Skeletal muscle cell (primary cell): ENCODE measurements at regions not wholly inside any gene's neighbourhood (a gene's known extent, or its start where the extent isn't known, plus 50 kb on each side); places are given as distances from the start of the nearest gene placed in this dataset.
A peak's percentile ranks its signal among the peaks of the same experiment; 100 is the strongest.
"Not testable (repeated sequence)": the region's sequence is repeated elsewhere in the genome, so short reads cannot be mapped to it uniquely, and the experiment has no call there.

Experiments
- DNase-seq: peaks from one replicate; pipeline ENCODE4 v3.0.0-alpha.2; 2010; ENCODE audit warnings: low read depth
- H3K4me3 ChIP-seq: 2 replicates; pipeline ENCODE4 v1.5.1; 2011; ENCODE audit warnings: low read depth, mild to moderate bottlenecking, control low read depth, low read length, moderate library complexity

DNA sequence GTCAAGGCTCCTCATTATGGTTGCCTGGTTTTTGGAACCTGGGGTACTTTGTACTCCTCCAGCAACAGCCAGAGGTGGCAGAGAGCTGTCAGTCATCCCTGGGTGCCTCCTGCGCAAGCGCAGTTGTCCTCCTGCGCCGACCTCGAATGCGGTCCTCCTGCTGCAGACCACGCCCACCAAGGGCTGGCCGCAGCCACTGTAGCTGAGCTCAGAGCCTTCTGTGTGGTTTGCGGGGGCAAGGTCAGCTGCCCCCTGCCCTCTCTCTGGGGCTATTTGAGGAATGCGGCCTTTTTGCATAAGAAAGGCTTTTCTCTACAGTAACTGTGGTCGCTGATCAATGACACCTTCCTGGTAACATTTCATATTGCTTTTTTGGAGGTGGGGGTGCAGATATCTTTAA, 131.3 kb upstream of the SNRPN start:
- DNase-seq, result no peak
- H3K4me3 ChIP-seq, result no peak overlapping the region

DNA sequence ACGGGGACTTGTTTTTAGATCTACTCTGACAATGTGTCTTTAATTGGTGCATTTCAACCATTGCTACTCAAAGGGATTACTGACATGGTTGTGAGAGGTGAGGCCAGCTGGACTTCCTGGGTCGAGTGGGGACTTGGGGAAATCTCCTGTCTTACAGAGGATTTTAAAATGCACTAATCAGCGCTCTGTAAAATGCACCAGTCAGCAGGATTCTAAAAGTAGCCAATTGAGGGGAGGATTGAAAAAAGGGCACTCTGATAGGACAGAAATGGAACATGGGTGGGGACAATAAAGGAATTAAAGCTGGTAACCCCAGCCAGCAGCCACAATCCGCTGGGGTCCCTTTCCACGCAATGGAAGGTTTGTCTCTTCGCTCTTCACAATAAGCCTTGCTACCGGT, 122.5 kb upstream of the SNRPN start:
- no peak overlapping the region for H3K4me3 ChIP-seq
- no peak for DNase-seq

DNA sequence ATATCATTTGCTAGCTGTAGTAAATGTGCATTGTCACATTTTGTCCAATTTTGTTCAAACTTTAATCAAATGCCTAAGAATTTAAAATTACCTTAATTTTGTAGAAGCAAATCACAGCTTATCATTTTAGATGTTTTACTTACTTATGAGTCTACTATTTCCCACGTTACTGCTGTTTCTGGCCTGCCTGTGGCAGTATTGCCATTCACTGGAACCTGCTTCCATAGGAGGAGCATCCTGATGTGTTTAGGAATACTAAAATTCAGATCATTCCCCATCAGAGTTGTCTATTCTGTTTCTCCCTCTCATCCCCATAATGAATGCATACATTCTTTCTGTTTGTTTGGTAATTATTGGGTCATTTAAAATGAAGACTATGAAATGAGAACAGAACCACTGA, 119.5 kb upstream of the SNRPN start:
- DNase-seq, result no peak

DNA sequence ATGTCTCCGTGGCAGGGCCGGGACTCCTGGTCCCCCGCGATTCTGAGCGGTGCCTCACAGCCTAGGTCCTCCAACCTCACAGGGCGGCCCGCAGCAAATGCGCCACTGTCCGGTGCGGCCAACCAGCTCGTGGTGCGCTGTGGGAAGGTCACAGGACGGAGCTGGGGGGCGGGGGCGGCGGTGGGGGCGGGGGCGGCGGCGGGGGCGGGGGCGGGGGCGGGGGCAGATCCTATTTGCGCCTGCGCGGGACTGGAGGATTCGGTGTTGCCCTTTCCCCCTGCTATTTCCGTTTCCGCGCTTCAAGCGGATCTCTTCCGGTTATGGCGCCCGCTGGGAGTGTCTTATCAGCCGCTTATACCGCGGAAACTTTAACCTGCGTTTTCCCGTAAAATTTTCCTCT, 106.7 kb upstream of the SNRPN start:
- no peak for DNase-seq

More for the DNA sequence above, 119.5 kb upstream of the SNRPN start:
- no peak overlapping the region for H3K4me3 ChIP-seq

DNA sequence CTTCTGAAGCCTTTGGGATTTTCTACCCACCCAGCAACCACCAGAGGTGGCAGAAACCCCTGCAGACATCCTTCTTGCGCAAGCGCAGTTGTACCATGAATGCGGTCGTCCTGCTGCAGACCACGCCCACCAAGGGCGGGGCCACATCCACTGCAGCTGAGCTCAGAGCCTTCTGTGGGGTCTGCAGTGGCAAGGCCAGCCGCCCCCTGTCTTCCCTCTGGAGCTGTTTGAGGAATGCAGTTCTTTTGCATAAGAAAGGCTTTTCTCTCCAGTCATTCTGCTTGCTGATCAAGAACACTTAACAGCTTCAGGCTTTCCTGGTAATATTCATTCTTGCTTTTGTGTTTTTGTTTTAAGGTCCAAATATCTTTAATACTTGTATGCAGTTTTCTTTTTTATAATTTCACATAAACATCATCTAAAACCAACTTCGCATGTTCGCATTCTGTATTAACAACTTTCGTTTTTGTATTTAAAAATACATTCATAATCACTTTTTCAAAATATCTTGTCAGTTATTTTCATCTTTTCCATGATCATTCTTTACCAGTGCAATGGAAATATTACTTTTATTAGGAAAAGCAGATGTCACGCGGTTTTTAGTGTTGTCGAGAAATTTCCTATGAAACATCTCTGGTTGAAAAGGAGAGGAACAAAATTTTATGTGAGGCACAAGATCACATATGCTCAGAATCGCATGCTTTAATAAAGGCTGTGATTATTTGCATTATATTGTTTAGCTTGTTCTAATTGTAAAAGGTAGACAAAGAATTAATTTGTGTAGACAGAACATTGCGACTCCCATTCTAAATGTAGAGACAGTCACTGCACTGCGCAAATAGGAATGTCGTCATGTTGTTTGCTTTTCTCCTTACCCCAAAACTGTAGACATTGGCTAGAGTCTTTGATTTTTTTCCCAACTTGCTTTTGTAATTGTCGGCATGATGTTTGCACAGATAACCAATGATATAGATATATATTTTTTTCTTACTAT, 98.1 kb upstream of the SNRPN start:
- no peak for DNase-seq
- no peak overlapping the region for H3K4me3 ChIP-seq

More for the DNA sequence above, 106.7 kb upstream of the SNRPN start:
- H3K4me3 ChIP-seq, result peak overlapping the region; percentile 35

DNA sequence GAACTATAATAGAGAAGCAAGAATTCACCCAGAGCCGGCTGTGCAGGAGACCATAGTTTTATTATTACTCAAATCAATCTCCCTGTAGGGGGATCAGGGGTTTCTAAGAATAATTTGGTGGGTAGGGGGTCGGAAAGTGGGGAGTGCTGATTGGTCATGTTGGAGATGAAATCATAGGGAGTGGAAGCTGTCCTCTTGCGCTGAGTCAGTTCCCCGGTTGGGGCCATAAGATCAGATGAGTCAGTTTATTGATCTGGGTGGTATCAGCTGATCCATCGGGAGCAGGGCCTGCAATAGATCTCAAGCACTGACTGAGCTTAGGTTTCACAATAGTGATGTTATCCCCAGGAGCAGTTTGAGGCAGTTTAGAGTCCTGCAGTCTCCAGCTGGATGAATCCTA, 97.0 kb upstream of the SNRPN start:
- no peak for DNase-seq
- no peak overlapping the region for H3K4me3 ChIP-seq

DNA sequence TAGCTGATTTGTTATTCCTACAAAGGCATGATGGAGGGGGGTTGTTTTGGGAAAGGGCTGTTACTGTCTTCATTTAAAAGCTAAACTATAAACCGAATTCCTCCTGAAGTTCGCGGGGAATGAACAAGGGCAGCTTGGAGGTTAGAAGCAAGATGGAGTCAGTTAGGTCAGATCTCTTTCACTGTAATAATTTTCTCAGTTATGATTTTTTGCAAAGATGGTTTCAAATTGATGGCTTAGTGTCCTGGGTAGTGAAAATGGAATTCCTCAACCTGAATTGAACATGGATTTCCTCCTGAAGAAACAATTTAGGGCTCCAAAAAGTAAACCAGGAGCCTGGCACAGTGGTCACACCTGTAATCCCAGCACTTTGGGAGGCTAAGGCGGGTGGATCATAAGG, 96.6 kb upstream of the SNRPN start:
- not testable (repeated sequence) for H3K4me3 ChIP-seq, DNase-seq

DNA sequence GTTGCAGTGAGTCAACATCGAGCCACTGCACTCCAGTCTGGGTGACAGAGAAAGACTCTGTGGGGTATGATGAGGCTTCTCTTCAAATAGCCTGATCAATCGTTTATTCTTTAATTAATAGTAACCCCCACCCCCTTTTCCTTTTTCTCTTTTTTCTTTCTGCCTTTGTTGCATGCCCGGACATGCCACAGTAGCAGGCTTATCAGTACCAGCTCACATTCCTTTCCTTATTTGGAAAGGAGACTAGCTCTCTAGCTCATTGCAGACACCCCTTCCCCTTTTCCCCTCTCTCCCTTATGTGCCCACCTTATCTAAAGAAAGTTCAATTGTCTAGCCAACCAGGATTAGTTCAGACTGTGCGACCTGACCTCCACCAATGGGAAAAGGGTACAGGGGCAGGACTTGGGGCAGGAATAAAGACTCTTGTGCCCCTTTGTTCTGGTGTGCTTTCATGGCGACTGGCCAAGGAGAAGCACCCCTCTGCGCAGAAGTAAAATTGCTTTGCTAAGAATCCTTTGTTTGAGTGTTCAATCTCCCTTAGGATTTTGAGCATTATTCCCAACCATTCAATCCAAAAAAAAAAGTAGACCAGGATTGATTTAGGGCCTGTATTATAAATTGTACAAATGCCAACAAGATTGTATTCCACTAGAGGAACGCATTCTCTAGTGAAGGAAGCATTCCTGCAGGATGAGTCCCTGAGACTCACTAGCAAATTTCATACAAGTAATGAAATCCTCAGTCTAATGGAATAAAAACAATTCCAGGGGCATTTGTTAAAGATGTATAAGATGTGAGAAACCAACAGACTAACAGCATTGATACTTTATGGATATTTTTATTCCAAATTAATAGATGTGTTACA, 95.8 kb upstream of the SNRPN start:
- no peak for DNase-seq

DNA sequence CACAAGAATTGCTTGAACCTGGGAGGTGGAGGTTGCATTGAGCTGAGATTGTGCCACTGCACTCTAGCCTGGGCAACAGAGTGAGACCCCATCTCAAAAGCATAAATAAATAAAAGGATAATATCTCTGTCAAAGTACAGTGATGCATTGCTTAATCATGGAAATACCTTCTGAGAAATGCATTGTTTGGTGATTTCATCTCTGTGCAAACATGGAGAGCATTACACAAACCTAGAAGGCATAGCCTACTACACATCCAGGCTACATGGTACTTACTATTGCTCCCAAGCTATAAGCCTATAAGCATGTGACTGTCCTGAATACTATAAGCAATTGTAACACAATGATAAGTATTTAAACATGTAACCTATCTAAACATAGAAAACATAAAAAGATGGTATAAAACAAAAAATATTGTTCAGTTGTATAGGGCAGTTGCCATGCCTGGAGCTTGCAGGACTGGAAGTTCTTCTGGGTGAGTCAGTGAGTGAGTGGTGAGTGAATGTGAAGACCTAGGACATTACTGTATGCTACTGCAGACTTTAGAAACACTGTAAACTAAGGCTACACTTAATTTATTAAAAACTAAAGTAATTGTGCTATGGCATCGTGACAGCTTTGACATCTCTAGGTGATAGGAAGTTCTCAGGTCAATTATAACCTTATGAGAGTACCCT, 93.6 kb upstream of the SNRPN start:
- H3K4me3 ChIP-seq, result no peak overlapping the region
- DNase-seq, result no peak

More for the DNA sequence above, 95.8 kb upstream of the SNRPN start:
- H3K4me3 ChIP-seq, result no peak overlapping the region

DNA sequence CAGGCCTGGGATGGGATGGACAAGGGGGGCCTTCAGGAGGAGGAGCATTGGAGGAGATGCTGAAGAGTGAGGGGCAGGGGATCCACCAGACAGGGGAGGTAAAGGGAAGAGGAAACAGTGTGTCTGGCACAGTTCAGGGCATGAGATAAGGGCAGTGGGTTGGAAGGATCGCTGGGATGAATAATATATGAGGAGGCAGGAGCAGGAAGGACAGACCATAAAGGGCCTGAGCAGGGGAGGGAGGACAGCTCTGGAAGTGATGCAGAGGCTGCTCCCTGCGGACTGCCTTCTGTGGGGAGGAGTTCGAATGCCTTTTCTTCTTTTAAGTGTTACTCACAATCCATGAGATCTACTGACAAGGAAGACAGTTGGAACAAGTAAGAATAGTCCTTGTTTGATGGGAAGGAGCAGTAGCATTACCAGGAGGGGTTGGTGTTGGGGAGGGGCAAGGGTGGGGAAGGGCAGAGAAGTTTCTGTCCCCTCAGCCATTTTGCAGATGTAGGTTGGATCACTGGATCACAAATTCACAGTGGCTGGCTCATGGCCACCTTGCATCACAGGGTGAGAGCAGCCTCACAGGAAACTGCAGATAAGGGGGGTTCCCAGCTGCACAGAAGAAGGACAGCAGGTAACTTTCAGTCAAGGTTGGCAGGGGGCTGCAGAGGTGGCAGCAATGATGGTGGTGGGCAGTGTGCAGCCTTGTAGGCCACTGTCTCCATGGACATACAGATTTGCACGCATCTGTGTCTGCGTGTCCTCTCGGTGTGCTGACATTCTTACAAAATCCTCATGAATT, 91.9 kb upstream of the SNRPN start:
- DNase-seq, result no peak
- H3K4me3 ChIP-seq, result no peak overlapping the region

DNA sequence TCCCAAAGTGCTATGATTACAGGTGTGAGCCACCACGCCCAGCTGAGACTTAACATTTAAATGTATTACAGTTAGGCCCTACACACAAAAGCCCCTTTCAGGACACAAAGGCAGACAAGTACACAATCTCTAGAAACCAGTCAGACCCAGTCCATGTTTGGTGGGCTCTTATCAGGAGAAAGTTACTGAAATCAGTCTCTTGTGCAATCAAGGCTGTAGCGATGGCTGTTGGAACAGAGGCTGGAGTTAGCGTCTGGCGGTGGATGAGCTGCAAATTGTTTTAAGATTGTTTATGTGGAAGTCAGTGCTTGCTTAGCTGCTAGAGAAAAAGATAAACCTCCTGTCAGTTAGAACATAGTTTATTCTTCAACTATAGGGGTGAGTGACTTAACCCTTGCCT, 89.5 kb upstream of the SNRPN start:
- no peak overlapping the region for H3K4me3 ChIP-seq
- no peak for DNase-seq

DNA sequence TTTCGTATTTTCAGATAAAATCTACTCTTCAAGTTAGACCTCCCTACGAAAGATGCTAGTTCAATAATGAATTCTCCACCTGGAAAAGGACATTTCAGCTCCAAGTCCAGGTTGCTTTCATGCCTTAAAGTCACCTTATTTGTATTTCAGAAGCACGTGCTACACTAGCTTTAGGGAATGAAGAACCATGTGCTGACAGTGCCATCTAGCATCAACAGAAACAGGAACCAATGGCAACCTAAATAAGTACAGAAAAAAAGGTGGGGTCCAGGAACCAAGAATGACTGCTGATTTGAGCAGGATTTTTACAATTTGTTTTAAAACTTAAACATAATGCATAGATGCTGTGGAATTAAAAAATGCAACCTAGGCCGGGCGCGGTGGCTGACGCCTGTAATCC, 77.6 kb upstream of the SNRPN start:
- H3K4me3 ChIP-seq, result no peak overlapping the region
- DNase-seq, result no peak

DNA sequence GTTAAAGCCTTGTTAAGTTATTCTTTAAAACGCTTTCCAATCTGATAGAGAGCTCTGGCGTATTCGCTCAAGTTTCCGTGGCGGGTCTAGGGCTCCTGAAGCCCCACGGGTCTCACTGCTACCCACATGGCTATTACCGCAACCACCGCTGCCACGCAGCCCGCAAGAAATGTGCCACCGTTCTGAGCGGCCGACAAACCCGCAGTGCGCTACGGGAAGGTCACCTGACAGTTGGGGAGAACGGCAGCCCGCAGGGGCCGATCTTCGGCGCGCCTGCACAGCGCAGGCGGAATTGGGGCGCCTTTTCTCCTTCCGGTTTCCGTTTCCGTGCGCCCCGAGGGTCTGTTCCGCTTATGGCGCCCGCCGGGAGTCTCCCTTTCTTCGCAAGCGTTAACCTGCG, 76.6 kb upstream of the SNRPN start:
- H3K4me3 ChIP-seq, result peak overlapping the region; percentile 39
- DNase-seq, result no peak

DNA sequence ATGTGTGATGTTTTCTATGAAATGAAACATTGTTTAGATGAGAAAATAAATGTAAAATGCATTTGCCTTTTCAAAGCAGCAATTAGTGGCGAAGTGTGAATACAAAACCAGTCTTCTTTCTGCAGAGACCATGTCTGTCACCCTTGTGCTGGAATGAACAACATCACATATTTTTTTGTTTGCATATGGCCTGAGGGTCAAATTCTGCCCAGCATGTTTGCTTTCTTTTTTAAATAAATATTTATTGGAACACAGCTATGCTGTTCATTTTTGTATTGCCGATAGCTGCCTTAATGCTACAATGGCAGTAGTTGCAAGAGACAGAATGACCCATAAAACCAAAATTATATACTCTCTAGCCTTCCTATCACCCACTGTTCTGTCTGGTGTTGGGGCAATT, 75.3 kb upstream of the SNRPN start:
- no peak for DNase-seq
- no peak overlapping the region for H3K4me3 ChIP-seq

DNA sequence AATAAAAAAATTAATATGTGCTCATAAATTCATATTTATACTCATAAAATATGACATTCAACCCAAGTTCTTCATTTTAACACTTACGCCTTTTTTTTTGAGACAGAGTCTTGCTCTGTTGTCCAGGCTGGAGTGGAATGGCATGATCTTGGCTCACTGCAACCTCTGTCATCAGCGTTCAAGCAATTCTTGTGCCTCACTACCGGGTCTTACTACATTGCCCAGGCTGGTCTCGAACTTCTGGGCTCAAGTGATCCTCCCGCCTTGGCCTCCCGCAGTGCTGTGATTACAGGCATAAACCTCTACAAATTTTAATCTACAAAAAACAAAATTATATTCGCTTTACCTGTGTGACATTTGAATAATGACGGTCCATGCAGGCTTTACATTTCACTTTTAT, 74.1 kb upstream of the SNRPN start:
- H3K4me3 ChIP-seq, result no peak overlapping the region
- no peak for DNase-seq

DNA sequence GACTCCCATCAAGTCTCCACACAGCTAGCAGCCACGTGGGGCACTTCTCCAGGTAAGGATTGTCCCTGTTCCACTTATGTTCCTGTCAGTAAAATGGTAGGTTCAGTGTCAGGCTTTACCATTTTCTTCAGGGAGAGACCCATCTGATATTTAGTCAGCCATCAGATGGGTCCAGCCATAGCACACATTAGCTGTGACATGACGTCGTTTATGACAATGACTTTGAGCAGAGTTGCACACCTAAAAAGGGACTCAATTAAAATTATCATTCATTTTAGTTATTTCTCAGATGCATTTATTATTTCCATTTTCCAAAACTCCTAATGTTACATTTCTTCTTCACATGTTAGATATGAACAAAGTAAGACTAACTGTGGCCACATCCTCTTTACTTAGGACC, 68.2 kb upstream of the SNRPN start:
- no peak overlapping the region for H3K4me3 ChIP-seq
- DNase-seq, result no peak

DNA sequence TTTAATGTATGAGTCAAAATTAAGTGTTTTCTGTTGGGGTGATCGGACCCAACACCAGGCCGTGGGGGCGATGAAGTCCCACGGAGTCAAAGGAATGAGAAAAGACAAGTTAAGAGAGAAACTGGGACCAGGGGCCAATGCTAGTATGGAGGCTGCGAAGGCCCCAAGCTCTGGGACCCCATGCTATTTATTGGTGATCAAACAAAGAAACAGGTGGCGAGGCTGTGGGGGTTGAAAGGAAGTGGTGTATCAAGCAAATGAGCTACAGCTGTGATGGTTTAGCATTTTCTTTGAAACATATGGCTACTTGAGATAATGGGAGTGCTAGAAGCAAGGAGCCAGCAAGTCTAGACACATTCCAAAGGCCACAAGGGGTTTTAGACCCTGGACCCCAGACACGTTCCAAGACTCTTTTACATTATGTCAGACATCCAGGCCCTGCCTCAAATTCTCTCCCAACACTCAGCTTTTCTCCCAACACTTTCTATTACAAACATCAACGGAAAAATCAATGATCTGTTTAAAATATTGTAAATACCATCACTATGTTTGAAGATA, 56.0 kb upstream of the SNRPN start:
- no peak overlapping the region for H3K4me3 ChIP-seq
- no peak for DNase-seq

DNA sequence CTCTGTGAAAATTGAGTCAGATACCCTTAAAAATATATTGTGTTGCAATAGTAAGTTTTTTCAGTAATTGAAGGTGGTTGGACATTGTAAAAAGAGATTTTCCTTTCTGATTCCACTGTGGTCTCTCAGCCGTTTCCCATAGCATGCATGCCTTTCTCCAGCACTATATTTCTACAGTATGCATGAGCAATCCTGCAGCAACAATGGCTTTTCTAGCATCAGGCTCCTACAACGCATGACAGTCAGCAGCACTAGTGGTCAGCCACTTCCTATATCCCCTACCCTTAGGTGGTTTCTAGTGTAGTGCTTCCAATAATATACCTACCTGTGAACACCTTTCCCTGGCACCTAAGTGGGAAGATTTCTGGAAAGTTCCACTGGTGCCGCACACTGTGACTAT, 55.4 kb upstream of the SNRPN start:
- no peak for DNase-seq

DNA sequence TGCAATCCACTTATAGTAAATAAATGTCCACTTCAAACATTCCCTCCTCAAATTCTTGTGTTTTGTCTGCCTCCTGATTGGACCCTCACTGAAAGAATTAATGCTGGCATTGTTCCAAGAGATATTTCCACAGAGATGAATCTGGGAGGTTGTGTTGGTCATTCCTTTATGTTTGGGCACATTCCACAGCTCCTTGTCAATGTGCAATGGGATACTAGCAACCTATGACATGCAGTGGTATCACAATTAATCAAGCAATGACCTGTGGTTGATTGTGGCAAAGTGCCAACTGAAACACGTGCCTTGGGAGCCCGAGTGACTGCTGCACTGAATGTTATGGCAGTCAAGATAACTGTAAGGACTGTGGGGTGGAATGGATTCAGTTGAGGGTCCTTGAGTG, 55.0 kb upstream of the SNRPN start:
- no peak overlapping the region for H3K4me3 ChIP-seq
- DNase-seq, result no peak

More for the DNA sequence above, 55.4 kb upstream of the SNRPN start:
- H3K4me3 ChIP-seq, result no peak overlapping the region
